OCI-LY1 (cell line): ENCODE measurements at regions not wholly inside any gene's neighbourhood (a gene's known extent, or its start where the extent isn't known, plus 50 kb on each side); places are given as distances from the start of the nearest gene placed in this dataset.

Source experiments
- CTCF ChIP-seq: fragments of 200-600 bp; sonication (generic), shearing (Covaris generic); IDR thresholded peaks from 2 replicates; pipeline ENCODE4 v1.5.1; 2017; ENCODE audit warnings: mild to moderate bottlenecking, antibody characterized with exemption, low read length, moderate library complexity, mixed read lengths
- EZH2 ChIP-seq: fragments of 200-600 bp; sonication (generic), shearing (Covaris generic); IDR thresholded peaks from 2 replicates; pipeline ENCODE4 v1.8.0; 2017; ENCODE audit warnings: borderline replicate concordance, mixed run types, mild to moderate bottlenecking, antibody characterized with exemption, low read length, moderate library complexity, mixed read lengths

GRCh38 chr11:38503876-38504275 is 1905.8 kb upstream of the RAG2 start:
- TF ChIP-seq CTCF (no peak), EZH2 (no peak)
